ENCODE measurements at regions not wholly inside any gene's neighbourhood (a gene's known extent, or its start where the extent isn't known, plus 50 kb on each side); places are given as distances from the start of the nearest gene placed in this dataset.
A peak's percentile ranks its signal among the peaks of the same experiment; 100 is the strongest.
"Not testable (repeated sequence)": the region's sequence is repeated elsewhere in the genome, so short reads cannot be mapped to it uniquely, and the experiment has no call there.

- H3K36me3 Mint-ChIP-seq (ENCODE audit: low read depth): no peaks in the 10 kb centered on the region
- TF ChIP-seq CTCF (IDR thresholded peaks at IDR 0.05; ENCODE audit: unreplicated experiment in 3 of 3): no peak
- H3K27me3 Mint-ChIP-seq (ENCODE audit: low read depth): no peaks in the 10 kb centered on the region
- H3K27ac Mint-ChIP-seq: no peak overlapping the region
- H3K9me3 Mint-ChIP-seq: no peaks in the 10 kb centered on the region
- H3K4me1 Mint-ChIP-seq: peaks cover 2% of the 10 kb centered on the region
- H3K4me3 Mint-ChIP-seq: no peak overlapping the region
Measured at GRCh38 chr5:67873935-67874334, 341.6 kb upstream of the PIK3R1 start.

- Mint-ChIP-seq H3K9me3 (peaks cover 6% of the 10 kb centered on the region), H3K36me3 (ENCODE audit: low read depth) (no peaks in the 10 kb centered on the region), H3K4me3 (no peak overlapping the region), H3K27ac (no peak overlapping the region), H3K27me3 (ENCODE audit: low read depth) (no peaks in the 10 kb centered on the region), H3K4me1 (no peaks in the 10 kb centered on the region)
- no peak for TF ChIP-seq CTCF (IDR thresholded peaks at IDR 0.05; ENCODE audit: unreplicated experiment in 3 of 3)
Measured at GRCh38 chr5:67870662-67871061, 344.9 kb upstream of the PIK3R1 start.

GRCh38 chr5:67864335-67864734, 351.2 kb upstream of the PIK3R1 start:
- not testable (repeated sequence) for H3K4me1 Mint-ChIP-seq; H3K36me3 Mint-ChIP-seq (ENCODE audit: low read depth); H3K27me3 Mint-ChIP-seq (ENCODE audit: low read depth); H3K4me3 Mint-ChIP-seq; H3K27ac Mint-ChIP-seq
- H3K9me3 Mint-ChIP-seq: peaks cover 19% of the 10 kb centered on the region

- H3K27me3 Mint-ChIP-seq (ENCODE audit: low read depth): no peaks in the 10 kb centered on the region
- no peak overlapping the region for H3K4me3 Mint-ChIP-seq
- TF ChIP-seq CTCF (IDR thresholded peaks at IDR 0.05; ENCODE audit: unreplicated experiment in 3 of 3): no peak
- H3K27ac Mint-ChIP-seq: peak overlapping the region in 1 of 3 experiments; percentile 17
- peaks cover 4% of the 10 kb centered on the region for H3K9me3 Mint-ChIP-seq
- H3K4me1 Mint-ChIP-seq: peaks cover 20% of the 10 kb centered on the region
- no peaks in the 10 kb centered on the region for H3K36me3 Mint-ChIP-seq (ENCODE audit: low read depth)
Measured at GRCh38 chr5:67858471-67859031, 357.0 kb upstream of the PIK3R1 start.

- Mint-ChIP-seq H3K27me3 (ENCODE audit: low read depth) (no peaks in the 10 kb centered on the region), H3K4me3 (no peak overlapping the region), H3K36me3 (ENCODE audit: low read depth) (no peaks in the 10 kb centered on the region), H3K9me3 (peaks cover 4% of the 10 kb centered on the region), H3K4me1 (peaks cover 20% of the 10 kb centered on the region), H3K27ac (no peak overlapping the region)
- no peak for TF ChIP-seq CTCF (IDR thresholded peaks at IDR 0.05; ENCODE audit: unreplicated experiment in 3 of 3)
Measured at GRCh38 chr5:67857502-67857901, 358.1 kb upstream of the PIK3R1 start.

GRCh38 chr5:67855523-67855922, 360.0 kb upstream of the PIK3R1 start:
- Mint-ChIP-seq H3K27me3 (ENCODE audit: low read depth) (no peaks in the 10 kb centered on the region), H3K27ac (peak overlapping the region in 2 of 3 experiments; percentile 41 to 56), H3K4me3 (no peak overlapping the region), H3K9me3 (peaks cover 2% of the 10 kb centered on the region), H3K36me3 (ENCODE audit: low read depth) (no peaks in the 10 kb centered on the region), H3K4me1 (peaks cover 20% of the 10 kb centered on the region)
- no peak for TF ChIP-seq CTCF (IDR thresholded peaks at IDR 0.05; ENCODE audit: unreplicated experiment in 3 of 3)

GRCh38 chr5:67850906-67851305, 364.6 kb upstream of the PIK3R1 start:
- not testable (repeated sequence) for H3K4me3 Mint-ChIP-seq; H3K4me1 Mint-ChIP-seq; H3K27ac Mint-ChIP-seq; H3K9me3 Mint-ChIP-seq; H3K27me3 Mint-ChIP-seq (ENCODE audit: low read depth); H3K36me3 Mint-ChIP-seq (ENCODE audit: low read depth)

Measured in nephron (organoid).